ENCODE measurements at regions not wholly inside any gene's neighbourhood (a gene's known extent, or its start where the extent isn't known, plus 50 kb on each side); places are given as distances from the start of the nearest gene placed in this dataset.

GRCh38 chr10:9735731-9736130, 1281.9 kb upstream of the CELF2 start:
- no peak for DNase-seq (ENCODE audit: low read depth in 2 of 2)

- DNase-seq (ENCODE audit: low read depth in 2 of 2), result no peak
Observed at GRCh38 chr10:9743639-9744038, 1274.0 kb upstream of the CELF2 start.

GRCh38 chr10:9745158-9745557, 1272.5 kb upstream of the CELF2 start:
- no peak for DNase-seq (ENCODE audit: low read depth in 2 of 2)

GRCh38 chr10:9757176-9757575, 1260.5 kb upstream of the CELF2 start:
- DNase-seq (ENCODE audit: low read depth in 2 of 2), result no peak

- no peak for DNase-seq (ENCODE audit: low read depth in 2 of 2)
Observed at GRCh38 chr10:9759596-9759995, 1258.1 kb upstream of the CELF2 start.

GRCh38 chr10:9762966-9763656, 1254.6 kb upstream of the CELF2 start:
- no peak for DNase-seq (ENCODE audit: low read depth in 2 of 2)

GRCh38 chr10:9766762-9767161, 1250.9 kb upstream of the CELF2 start:
- no peak for DNase-seq (ENCODE audit: low read depth in 2 of 2)

- no peak for DNase-seq (ENCODE audit: low read depth in 2 of 2)
Observed at GRCh38 chr10:9781666-9782065, 1236.0 kb upstream of the CELF2 start.

GRCh38 chr10:9786101-9786500, 1231.6 kb upstream of the CELF2 start:
- no peak for DNase-seq (ENCODE audit: low read depth in 2 of 2)

GRCh38 chr10:9786576-9786975, 1231.1 kb upstream of the CELF2 start:
- DNase-seq (ENCODE audit: low read depth in 2 of 2), result no peak

GRCh38 chr10:9789996-9790395, 1227.7 kb upstream of the CELF2 start:
- no peak for DNase-seq (ENCODE audit: low read depth in 2 of 2)

GRCh38 chr10:9792181-9792580, 1225.5 kb upstream of the CELF2 start:
- DNase-seq (ENCODE audit: low read depth in 2 of 2), result no peak

- no peak for DNase-seq (ENCODE audit: low read depth in 2 of 2)
Observed at GRCh38 chr10:9796564-9796963, 1221.1 kb upstream of the CELF2 start.

- DNase-seq (ENCODE audit: low read depth in 2 of 2), result no peak
Observed at GRCh38 chr10:9800011-9800410, 1217.7 kb upstream of the CELF2 start.

GRCh38 chr10:9800571-9800970, 1217.1 kb upstream of the CELF2 start:
- DNase-seq (ENCODE audit: low read depth in 2 of 2), result no peak

- DNase-seq (ENCODE audit: low read depth in 2 of 2), result no peak
Observed at GRCh38 chr10:9807846-9808245, 1209.8 kb upstream of the CELF2 start.

- DNase-seq (ENCODE audit: low read depth in 2 of 2), result no peak
Observed at GRCh38 chr10:9811601-9812000, 1206.1 kb upstream of the CELF2 start.

- no peak for DNase-seq (ENCODE audit: low read depth in 2 of 2)
Observed at GRCh38 chr10:9814285-9814864, 1203.3 kb upstream of the CELF2 start.

GRCh38 chr10:9819756-9820494, 1197.7 kb upstream of the CELF2 start:
- DNase-seq (ENCODE audit: low read depth in 2 of 2), result no peak

- no peak for DNase-seq (ENCODE audit: low read depth in 2 of 2)
Observed at GRCh38 chr10:9823268-9823930, 1194.3 kb upstream of the CELF2 start.

- no peak for DNase-seq (ENCODE audit: low read depth in 2 of 2)
Observed at GRCh38 chr10:9824631-9825071, 1193.0 kb upstream of the CELF2 start.

- DNase-seq (ENCODE audit: low read depth in 2 of 2), result no peak
Observed at GRCh38 chr10:9825491-9826018, 1192.1 kb upstream of the CELF2 start.
